WTC11 (cell line): ENCODE measurements at regions not wholly inside any gene's neighbourhood (a gene's known extent, or its start where the extent isn't known, plus 50 kb on each side); places are given as distances from the start of the nearest gene placed in this dataset.

Experiments
- ATAC-seq: fragments of 200-7000 bp; cut with Tn5 transposase; 2 replicates; pipeline ENCODE4 v1.10.0; 2021; ENCODE audit warnings: mild to moderate bottlenecking, moderate library complexity
- CTCF ChIA-PET: fragments of 300-600 bp; sonication (Branson Sonifier 250); formaldehyde crosslinking; loops from one replicate; lab custom pipeline; 2021; ENCODE audit warnings: antibody characterized with exemption; lab: Charles Lee
- POLR2A ChIA-PET: fragments of 350-600 bp; sonication (Branson Sonifier 250); formaldehyde crosslinking; loops from one replicate; lab custom pipeline; 2021; ENCODE audit warnings: antibody characterized with exemption; lab: Charles Lee
- DNase-seq: peaks from one replicate; pipeline ENCODE4 v3.0.0; 2021; ENCODE audit warnings: low spot score
- H3K27ac Mint-ChIP-seq: 2 replicates; pipeline ENCODE4 v1.8.0; 2021; ENCODE audit warnings: mixed read lengths
- H3K27me3 Mint-ChIP-seq: 2 replicates; pipeline ENCODE4 v1.8.0; 2021; ENCODE audit warnings: low read depth, mild to moderate bottlenecking, moderate library complexity, mixed read lengths
- H3K36me3 Mint-ChIP-seq: 2 replicates; pipeline ENCODE4 v1.8.0; 2021; ENCODE audit warnings: mixed read lengths
- H3K4me1 Mint-ChIP-seq: 2 replicates; pipeline ENCODE4 v1.8.0; 2022; ENCODE audit warnings: mixed read lengths
- H3K4me3 Mint-ChIP-seq: 2 replicates; pipeline ENCODE4 v1.8.0; 2021; ENCODE audit warnings: mild to moderate bottlenecking, moderate library complexity, mixed read lengths
- H3K9me3 Mint-ChIP-seq: 2 replicates; pipeline ENCODE4 v1.8.0; 2021; ENCODE audit warnings: mixed read lengths
- AFF4 ChIP-seq: sonication (generic); formaldehyde crosslinking; IDR thresholded peaks from 2 replicates; pipeline ENCODE4 v1.8.1; 2023; ENCODE audit warnings: mild to moderate bottlenecking, missing genetic modification reagents, borderline replicate concordance
- CREB1 ChIP-seq: sonication (generic); formaldehyde crosslinking; IDR thresholded peaks from 2 replicates; pipeline ENCODE4 v1.8.0; 2023; ENCODE audit warnings: mild to moderate bottlenecking, missing genetic modification reagents
- CTCF ChIP-seq: fragments of 200-600 bp; IDR thresholded peaks from 2 replicates; pipeline ENCODE4 v1.8.0; 2022; ENCODE audit warnings: antibody characterized with exemption
- E2F5 ChIP-seq: sonication (generic); formaldehyde crosslinking; IDR thresholded peaks from 2 replicates; pipeline ENCODE4 v1.8.1; 2022; ENCODE audit warnings: mild to moderate bottlenecking, moderate library complexity, missing genetic modification reagents
- FOXP4 ChIP-seq: sonication (generic); formaldehyde crosslinking; IDR thresholded peaks from 2 replicates; pipeline ENCODE4 v1.8.0; 2022; ENCODE audit warnings: mild to moderate bottlenecking, missing genetic modification reagents
- GABPB1 ChIP-seq: sonication (generic); formaldehyde crosslinking; IDR thresholded peaks from 2 replicates; pipeline ENCODE4 v1.8.1; 2023; ENCODE audit warnings: mild to moderate bottlenecking, missing genetic modification reagents
- KAT7 ChIP-seq: sonication (generic); formaldehyde crosslinking; IDR thresholded peaks from 2 replicates; pipeline ENCODE4 v1.8.1; 2023; ENCODE audit warnings: missing genetic modification reagents, mild to moderate bottlenecking, borderline replicate concordance
- NFATC4 ChIP-seq: fragments of 250-450 bp; sonication (Bioruptor Pico); IDR thresholded peaks from 2 replicates; pipeline ENCODE4 v1.9.0; 2021; ENCODE audit warnings: mild to moderate bottlenecking
- TP53 ChIP-seq: sonication (generic); formaldehyde crosslinking; IDR thresholded peaks from 2 replicates; pipeline ENCODE4 v1.8.1; 2023; ENCODE audit warnings: mild to moderate bottlenecking, missing genetic modification reagents
- USF1 ChIP-seq: sonication (generic); formaldehyde crosslinking; IDR thresholded peaks from 2 replicates; pipeline ENCODE4 v1.8.0; 2022; ENCODE audit warnings: mild to moderate bottlenecking, missing genetic modification reagents
- ZBTB21 ChIP-seq: sonication (generic); formaldehyde crosslinking; IDR thresholded peaks from 2 replicates; pipeline ENCODE4 v1.8.1; 2023; ENCODE audit warnings: mild to moderate bottlenecking, missing genetic modification reagents, borderline replicate concordance

GRCh38 chr14:101474563-101475455 lies 86.5 kb upstream of the DIO3 start (continued):
- no peak for TF ChIP-seq FOXP4 (CRISPR knock-in tag)
- TF ChIP-seq E2F5 (CRISPR knock-in tag) = no peak

GRCh38 chr14:101475456-101476257 lies 85.6 kb upstream of the DIO3 start:
- H3K27ac Mint-ChIP-seq = no peak overlapping the region
- ChIA-PET CTCF (interaction anchor here (1.0 to 1.5 kb wide), 2 partner anchors 24 to 569 kb away, joined by 3 to 4 read pairs; no protein-coding TSS in a partner anchor), POLR2A (interaction anchor here (0.6 kb wide), 1 partner anchor 24 kb away, joined by 3 read pairs; no protein-coding TSS in a partner anchor)
- no peaks in the 10 kb centered on the region for H3K36me3 Mint-ChIP-seq
- no peaks in the 10 kb centered on the region for H3K27me3 Mint-ChIP-seq
- peak; percentile 39; the same call in 1 of the 2 replicates for TF ChIP-seq GABPB1
- no peak for TF ChIP-seq CTCF
- H3K4me3 Mint-ChIP-seq = no peak overlapping the region
- ATAC-seq (no peak), DNase-seq (no peak)
- peaks cover 18% of the 10 kb centered on the region for H3K4me1 Mint-ChIP-seq
- H3K9me3 Mint-ChIP-seq = no peaks in the 10 kb centered on the region

GRCh38 chr14:101476258-101476915 lies 84.9 kb upstream of the DIO3 start:
- DNase-seq (no peak), ATAC-seq (no peak)
- Mint-ChIP-seq H3K27ac (peak overlapping the region; percentile 80), H3K4me3 (peak overlapping the region; percentile 6; the same call in 1 of the 2 replicates), H3K27me3 (no peaks in the 10 kb centered on the region), H3K4me1 (peaks cover 18% of the 10 kb centered on the region), H3K36me3 (no peaks in the 10 kb centered on the region), H3K9me3 (no peaks in the 10 kb centered on the region)
- no peak for TF ChIP-seq NFATC4
- no peak for TF ChIP-seq CREB1 (CRISPR knock-in tag)
- no peak for TF ChIP-seq AFF4 (CRISPR knock-in tag)
- TF ChIP-seq USF1 (CRISPR knock-in tag) = no peak
- TF ChIP-seq TP53 (CRISPR knock-in tag) = no peak
- TF ChIP-seq ZBTB21 = 0 out of 2 replicates have a peak, but pooled peaks have one; percentile 26
- no peak for TF ChIP-seq KAT7
- POLR2A ChIA-PET = no interaction called here
- CTCF ChIA-PET = interaction anchor here (0.7 to 1.5 kb wide), 6 partner anchors 13 to 1174 kb away, joined by 3 to 5 read pairs (median 4); no protein-coding TSS in a partner anchor
